Large intestine (tissue), 3 donors: ENCODE measurements at regions not wholly inside any gene's neighbourhood (a gene's known extent, or its start where the extent isn't known, plus 50 kb on each side); places are given as distances from the start of the nearest gene placed in this dataset.

Source experiments
- DNase-seq, 2 donors: peaks; one replicate each; pipeline versions ENCODE4 v3.0.0 to v3.0.0-alpha.2; 2013
- H3K27ac ChIP-seq: one replicate; pipeline ENCODE4 v1.5.1; 2013; ENCODE audit warnings: low read length
- H3K27me3 ChIP-seq: 2 replicates; pipeline ENCODE4 v1.6.1; 2013; ENCODE audit warnings: low read length; ENCODE audit not compliant: control insufficient read depth, insufficient read depth
- H3K36me3 ChIP-seq: 2 replicates; pipeline ENCODE4 v1.6.1; 2013; ENCODE audit warnings: low read length; ENCODE audit not compliant: control insufficient read depth, insufficient read depth
- H3K4me1 ChIP-seq: one replicate; pipeline ENCODE4 v1.6.1; 2013; ENCODE audit warnings: low read length; ENCODE audit not compliant: control insufficient read depth, insufficient read depth
- H3K4me3 ChIP-seq: one replicate; pipeline ENCODE4 v1.5.1; 2013; ENCODE audit warnings: low read length
- H3K9me3 ChIP-seq: one replicate; pipeline ENCODE4 v1.6.1; 2013; ENCODE audit warnings: mild to moderate bottlenecking, low read depth, low read length, moderate library complexity; ENCODE audit not compliant: control insufficient read depth
- WGBS: methylation state at CpG from one replicate; pipeline ENCODE4 v1.1.5; 2013; ENCODE audit warnings: low lambda C conversion rate; ENCODE audit not compliant: insufficient coverage; 5-methylcytosine and 5-hydroxymethylcytosine counted together

GRCh38 chr7:115435178-115435577 is 513.3 kb downstream of the MDFIC start:
- no peak overlapping the region for H3K4me3 ChIP-seq
- DNase-seq, result no peak
- no peak overlapping the region for H3K27ac ChIP-seq
- no peaks in the 10 kb centered on the region for H3K27me3 ChIP-seq
- H3K9me3 ChIP-seq, result no peaks in the 10 kb centered on the region
- no CpG with 5 or more reads among the region's 1 CpG for WGBS
- H3K36me3 ChIP-seq, result no peaks in the 10 kb centered on the region
- no peaks in the 10 kb centered on the region for H3K4me1 ChIP-seq

GRCh38 chr7:115429918-115430317 is 508.0 kb downstream of the MDFIC start:
- Histone ChIP-seq H3K9me3 (no peaks in the 10 kb centered on the region), H3K4me3 (no peak overlapping the region), H3K27me3 (no peaks in the 10 kb centered on the region), H3K4me1 (no peaks in the 10 kb centered on the region), H3K36me3 (no peaks in the 10 kb centered on the region), H3K27ac (no peak overlapping the region)
- no peak for DNase-seq
- 90% methylated on average over 2 of the region's 3 CpGs for WGBS

GRCh38 chr7:115417662-115418061 is 495.8 kb downstream of the MDFIC start:
- no peak overlapping the region for H3K27ac ChIP-seq
- DNase-seq, result no peak
- WGBS, result no CpG with 5 or more reads among the region's 4 CpGs
- no peaks in the 10 kb centered on the region for H3K9me3 ChIP-seq
- H3K36me3 ChIP-seq, result no peaks in the 10 kb centered on the region
- peaks cover 11% of the 10 kb centered on the region for H3K4me1 ChIP-seq
- H3K27me3 ChIP-seq, result no peaks in the 10 kb centered on the region
- H3K4me3 ChIP-seq, result no peak overlapping the region

GRCh38 chr7:115410972-115411686 is 489.2 kb downstream of the MDFIC start:
- Histone ChIP-seq H3K4me1 (peaks cover 2% of the 10 kb centered on the region), H3K9me3 (no peaks in the 10 kb centered on the region), H3K4me3 (no peak overlapping the region), H3K36me3 (no peaks in the 10 kb centered on the region), H3K27ac (no peak overlapping the region), H3K27me3 (no peaks in the 10 kb centered on the region)
- no peak for DNase-seq
- WGBS, result 100% methylated on average over 2 of the region's 3 CpGs

- no peak overlapping the region for H3K27ac ChIP-seq
- no peak for DNase-seq
- H3K27me3 ChIP-seq, result no peaks in the 10 kb centered on the region
- H3K4me1 ChIP-seq, result peaks cover 2% of the 10 kb centered on the region
- H3K4me3 ChIP-seq, result no peak overlapping the region
- H3K36me3 ChIP-seq, result no peaks in the 10 kb centered on the region
- WGBS, result 100% methylated on average over 2 of the region's 4 CpGs
- no peaks in the 10 kb centered on the region for H3K9me3 ChIP-seq
Measured at GRCh38 chr7:115410434-115410820, 488.5 kb downstream of the MDFIC start.

GRCh38 chr7:115409682-115410433 is 488.0 kb downstream of the MDFIC start:
- H3K27ac ChIP-seq, result no peak overlapping the region
- WGBS, result 93% methylated on average over 2 of the region's 3 CpGs
- no peak overlapping the region for H3K4me3 ChIP-seq
- H3K36me3 ChIP-seq, result no peaks in the 10 kb centered on the region
- DNase-seq, result no peak
- peaks cover 2% of the 10 kb centered on the region for H3K4me1 ChIP-seq
- H3K27me3 ChIP-seq, result no peaks in the 10 kb centered on the region
- no peaks in the 10 kb centered on the region for H3K9me3 ChIP-seq

- DNase-seq, result peak; percentile 9 to 58
- no peaks in the 10 kb centered on the region for H3K9me3 ChIP-seq
- no peaks in the 10 kb centered on the region for H3K36me3 ChIP-seq
- no peaks in the 10 kb centered on the region for H3K27me3 ChIP-seq
- no peak overlapping the region for H3K27ac ChIP-seq
- no peaks in the 10 kb centered on the region for H3K4me1 ChIP-seq
- no peak overlapping the region for H3K4me3 ChIP-seq
Measured at GRCh38 chr7:115406219-115406618, 484.3 kb downstream of the MDFIC start.

- no peak for DNase-seq
- Histone ChIP-seq H3K9me3 (no peaks in the 10 kb centered on the region), H3K4me1 (no peaks in the 10 kb centered on the region), H3K27me3 (no peaks in the 10 kb centered on the region), H3K4me3 (no peak overlapping the region), H3K36me3 (no peaks in the 10 kb centered on the region), H3K27ac (no peak overlapping the region)
Measured at GRCh38 chr7:115387137-115387536, 465.2 kb downstream of the MDFIC start.

- H3K9me3 ChIP-seq, result no peaks in the 10 kb centered on the region
- no peaks in the 10 kb centered on the region for H3K36me3 ChIP-seq
- H3K4me1 ChIP-seq, result no peaks in the 10 kb centered on the region
- H3K4me3 ChIP-seq, result no peak overlapping the region
- H3K27me3 ChIP-seq, result no peaks in the 10 kb centered on the region
- WGBS, result 100% methylated on average over 1 of the region's 1 CpG
- no peak overlapping the region for H3K27ac ChIP-seq
- DNase-seq, result no peak
Measured at GRCh38 chr7:115379321-115379720, 457.4 kb downstream of the MDFIC start.

GRCh38 chr7:115368998-115369397 is 447.1 kb downstream of the MDFIC start:
- no peak for DNase-seq
- Histone ChIP-seq H3K27ac (no peak overlapping the region), H3K4me1 (no peaks in the 10 kb centered on the region), H3K27me3 (no peaks in the 10 kb centered on the region), H3K36me3 (no peaks in the 10 kb centered on the region), H3K4me3 (no peak overlapping the region), H3K9me3 (no peaks in the 10 kb centered on the region)

GRCh38 chr7:115363916-115364315 is 442.0 kb downstream of the MDFIC start:
- Histone ChIP-seq H3K27ac (no peak overlapping the region), H3K27me3 (no peaks in the 10 kb centered on the region), H3K9me3 (no peaks in the 10 kb centered on the region), H3K4me1 (no peaks in the 10 kb centered on the region), H3K4me3 (no peak overlapping the region), H3K36me3 (no peaks in the 10 kb centered on the region)
- WGBS, result 100% methylated on average over 1 of the region's 2 CpGs
- DNase-seq, result no peak
